NCI-H69 (cell line): ENCODE measurements at regions not wholly inside any gene's neighbourhood (a gene's known extent, or its start where the extent isn't known, plus 50 kb on each side); places are given as distances from the start of the nearest gene placed in this dataset.
"Not testable (repeated sequence)": the region's sequence is repeated elsewhere in the genome, so short reads cannot be mapped to it uniquely, and the experiment has no call there.

Experiments used
- DNase-seq: peaks from one replicate; lab custom pipeline; 2025; lab: John Stamatoyannopoulos, UW

DNA sequence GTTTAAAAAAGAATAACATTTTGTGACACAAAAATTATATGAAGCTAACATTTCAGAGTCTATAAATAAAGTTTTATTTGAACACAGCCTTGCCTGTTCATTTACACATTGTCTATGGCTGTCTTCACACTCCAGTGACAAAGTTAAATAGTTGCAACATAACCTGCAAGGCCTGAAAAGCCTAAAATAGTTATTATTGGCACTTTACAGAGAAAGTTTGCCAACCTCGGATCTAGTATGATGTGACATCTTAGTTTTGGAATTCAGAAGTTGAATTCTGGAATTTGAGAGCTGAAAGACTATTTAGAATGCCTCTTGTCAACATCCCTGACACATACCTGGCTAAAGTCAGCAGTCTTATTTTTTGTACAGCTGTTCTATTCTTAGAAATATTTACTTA is 68.3 kb downstream of the DYRK2 start:
- DNase-seq = peak; percentile 59

DNA sequence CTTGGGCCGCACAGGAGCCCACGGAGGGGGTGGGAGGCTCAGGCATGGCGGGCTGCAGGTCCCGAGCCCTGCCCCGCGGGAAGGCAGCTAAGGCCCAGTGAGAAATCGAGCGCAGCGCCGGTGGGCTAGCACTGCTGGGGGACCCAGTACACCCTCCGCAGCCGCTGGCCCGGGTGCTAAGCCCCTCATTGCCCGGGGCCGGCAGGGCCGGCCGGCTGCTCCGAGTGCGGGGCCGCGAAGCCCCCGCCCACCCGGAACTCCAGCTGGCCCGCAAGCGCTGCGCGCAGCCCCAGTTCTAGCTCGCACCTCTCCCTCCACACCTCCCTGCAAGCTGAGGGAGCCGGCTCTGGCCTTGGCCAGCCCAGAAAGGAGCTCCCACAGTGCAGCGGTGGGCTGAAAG is 70.8 kb downstream of the DYRK2 start:
- DNase-seq = not testable (repeated sequence)

DNA sequence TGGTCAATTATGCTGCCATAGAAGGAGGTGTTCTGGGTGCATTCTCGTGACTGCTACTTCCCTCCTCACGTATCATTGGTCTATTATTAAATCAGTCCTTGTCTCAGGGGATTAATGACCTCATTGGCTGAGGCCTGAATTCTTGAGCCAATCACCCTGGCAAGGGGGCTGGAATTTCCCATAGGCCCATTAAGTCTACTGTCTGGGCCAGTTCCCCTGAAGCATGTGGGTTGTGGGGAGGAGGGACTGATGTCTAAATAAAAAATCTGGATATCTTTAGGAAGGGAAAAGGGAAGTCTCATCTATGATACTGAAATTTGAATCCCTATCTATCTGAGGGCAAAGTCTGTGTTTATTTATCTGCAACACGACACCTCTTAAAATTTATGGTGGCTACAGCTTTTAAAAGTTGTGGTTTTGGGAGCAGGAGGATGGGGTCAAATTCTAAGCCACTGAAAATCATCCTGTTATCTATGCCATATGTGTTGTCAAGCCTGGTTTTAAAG is 71.9 kb downstream of the DYRK2 start:
- DNase-seq = peak; percentile 43

DNA sequence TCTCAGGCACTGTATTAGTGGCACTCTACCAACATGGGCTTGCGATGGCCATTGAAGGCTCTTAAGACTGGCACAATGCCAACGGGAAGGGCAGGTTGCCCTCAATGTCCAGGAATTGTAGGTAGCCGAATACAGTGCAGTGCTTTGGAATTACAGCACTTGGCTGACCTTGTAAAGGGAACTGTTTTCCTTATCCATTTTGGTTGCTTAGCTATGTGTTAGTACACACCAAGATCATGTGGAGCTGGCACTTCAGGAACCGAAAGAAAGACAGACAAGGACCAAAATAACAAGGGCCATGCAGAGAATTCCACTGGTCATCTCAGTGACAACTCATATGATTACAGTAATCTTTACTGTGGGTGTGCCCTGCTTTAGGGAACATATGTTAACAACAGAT is 72.7 kb downstream of the DYRK2 start:
- DNase-seq = peak; percentile 22

DNA sequence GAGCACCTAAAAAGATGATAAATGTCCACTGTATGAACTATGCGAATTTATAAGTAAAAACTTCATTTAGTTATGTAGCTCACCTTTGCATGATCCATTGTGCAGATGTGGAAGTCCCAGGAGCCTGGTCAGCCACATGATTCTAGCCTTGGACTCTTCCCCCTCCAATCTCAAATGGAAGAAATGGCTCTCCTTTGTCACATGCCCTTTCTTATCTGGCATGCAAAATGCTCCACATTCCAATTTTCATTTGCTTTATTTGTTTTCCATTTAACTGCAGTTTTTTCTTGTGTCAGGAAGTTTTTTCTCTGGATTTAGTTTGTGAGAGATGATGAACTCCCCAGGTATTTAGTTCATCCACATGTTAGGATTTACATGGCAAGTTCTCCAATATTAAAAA is 73.8 kb downstream of the DYRK2 start:
- no peak for DNase-seq

DNA sequence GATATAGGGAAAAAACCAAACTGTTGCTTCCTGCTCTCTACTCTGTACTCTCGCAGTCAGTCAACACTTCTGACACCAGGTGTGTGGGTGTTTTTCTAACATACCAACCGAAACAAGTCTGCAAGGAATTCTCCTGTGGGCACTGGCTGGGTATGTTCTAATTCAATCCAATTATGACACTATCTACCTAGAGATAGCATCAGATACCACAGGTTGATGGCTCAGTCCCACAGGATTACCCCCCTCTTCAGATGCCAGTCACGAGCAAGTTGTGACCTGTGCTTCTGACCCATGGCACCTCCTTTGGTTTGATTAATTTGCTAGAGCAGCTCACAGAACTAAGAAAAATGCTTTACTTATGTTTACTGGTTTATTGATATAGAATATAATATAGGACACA is 78.3 kb downstream of the DYRK2 start:
- DNase-seq = no peak

DNA sequence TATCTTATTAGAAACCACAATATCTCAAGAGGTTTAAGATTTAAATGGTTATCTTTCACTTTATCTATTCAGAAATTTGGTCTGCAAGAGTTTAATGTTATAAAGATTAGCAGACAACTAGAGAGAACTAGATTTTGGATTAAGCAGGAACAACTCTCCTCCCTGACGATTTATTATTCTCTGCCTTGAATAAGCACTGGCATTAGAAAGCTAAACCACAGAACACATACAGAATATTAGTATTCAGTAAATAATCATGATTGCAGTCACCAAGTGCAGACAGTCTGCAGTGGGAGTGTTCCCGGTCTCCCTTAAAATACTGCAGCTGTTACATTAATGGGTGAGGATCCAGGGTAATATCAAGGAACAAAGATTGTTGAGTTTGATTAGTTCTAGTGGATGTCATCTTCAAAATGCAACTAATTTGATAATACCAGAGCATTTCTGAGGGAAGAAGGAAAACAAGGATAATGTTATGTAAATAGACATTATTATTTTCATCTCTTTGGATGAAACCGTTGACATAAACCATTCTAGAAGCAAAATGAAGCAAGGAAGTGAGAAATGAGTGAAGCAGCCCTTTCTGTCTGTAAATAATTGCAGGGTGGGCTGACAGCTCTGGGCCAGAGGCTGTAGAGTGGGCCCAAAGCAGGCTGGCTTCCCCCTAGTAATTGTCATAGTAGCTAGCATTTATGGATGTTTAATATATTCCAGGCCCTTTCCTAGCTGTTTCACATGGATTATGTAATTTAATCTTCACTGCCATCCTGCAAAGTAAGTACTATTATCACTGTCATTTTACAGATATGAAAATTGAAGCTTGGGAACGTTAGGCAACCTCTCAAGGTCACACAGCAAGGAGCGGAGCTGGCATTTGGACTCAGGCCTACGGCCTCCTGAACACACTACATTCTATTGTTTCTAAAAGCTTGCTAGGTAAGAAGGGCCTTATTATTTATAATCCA is 79.4 kb downstream of the DYRK2 start:
- no peak for DNase-seq

DNA sequence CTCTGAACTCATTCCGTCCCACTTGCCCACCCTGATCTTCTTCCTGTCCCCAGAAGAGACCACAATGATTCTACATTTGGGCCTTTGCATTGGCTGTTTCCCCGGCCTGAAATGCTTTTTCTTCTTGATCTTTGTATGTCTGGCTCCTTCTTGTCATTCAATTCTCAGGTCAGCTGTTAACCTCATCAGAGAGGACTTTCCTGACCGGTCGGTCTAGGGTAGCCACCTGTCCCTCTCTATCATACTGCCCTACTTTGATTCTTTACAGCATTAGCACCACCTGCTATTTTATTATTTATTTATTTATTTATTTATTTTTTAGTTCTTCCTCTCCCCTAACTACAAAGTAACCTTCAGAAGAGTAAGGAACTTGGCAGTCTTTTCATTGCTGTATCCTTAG is 84.3 kb downstream of the DYRK2 start:
- no peak for DNase-seq

DNA sequence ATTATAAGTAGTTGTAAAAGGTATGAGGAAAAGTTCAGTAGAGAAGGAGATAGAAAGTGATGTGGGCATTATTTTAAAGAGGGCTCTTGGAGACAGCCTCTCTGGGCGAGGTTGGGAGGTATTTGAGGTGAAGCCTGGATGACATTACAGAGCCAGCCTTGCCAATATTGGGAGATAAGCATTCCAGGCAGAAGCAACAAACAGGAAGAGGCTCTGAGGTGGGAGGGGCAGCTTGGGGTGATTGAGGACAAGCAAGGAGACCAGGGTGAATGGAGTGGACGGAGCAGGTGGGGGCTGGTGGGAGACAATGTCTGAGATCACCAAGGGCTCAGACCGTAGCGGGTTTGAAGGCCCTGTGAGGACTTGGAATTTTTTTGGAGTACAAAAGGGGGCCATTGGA is 87.3 kb downstream of the DYRK2 start:
- DNase-seq = no peak

DNA sequence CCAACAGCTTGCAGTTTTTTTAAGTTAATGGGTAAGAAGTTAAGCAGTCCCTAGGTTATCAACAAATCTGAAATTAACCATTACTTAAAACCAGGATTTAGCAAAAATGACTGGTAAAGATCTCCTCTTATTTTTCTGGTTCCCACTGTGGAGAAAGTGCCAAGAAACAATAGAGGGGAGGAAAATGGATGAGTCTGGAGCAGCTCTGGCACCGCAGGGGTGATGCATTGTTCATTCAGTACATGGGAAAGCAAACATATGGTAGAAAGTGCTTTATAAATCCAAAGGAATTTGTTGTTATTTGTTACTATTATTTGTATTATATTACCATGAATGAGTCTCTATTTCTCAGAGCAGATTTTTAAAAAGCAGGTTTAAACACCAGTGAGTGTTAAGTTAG is 92.2 kb downstream of the DYRK2 start:
- DNase-seq = peak; percentile 41

DNA sequence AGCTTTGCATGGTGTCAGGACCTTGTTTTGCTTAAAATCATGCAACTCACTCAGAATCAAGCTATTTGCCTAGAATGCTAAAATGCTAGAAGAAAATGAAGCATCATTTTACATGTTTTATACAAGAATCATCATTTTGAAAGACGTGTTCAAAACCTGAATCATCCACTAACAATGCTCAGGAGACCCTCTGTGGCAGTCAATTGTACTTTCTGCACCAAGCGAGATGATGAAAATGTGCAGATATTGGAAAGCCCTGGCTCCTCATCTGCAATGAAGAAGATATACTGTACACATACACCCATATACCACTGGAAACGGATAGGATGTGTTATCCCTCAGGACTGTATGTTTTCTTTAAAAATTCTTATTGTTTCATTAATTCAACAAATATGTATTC is 92.7 kb downstream of the DYRK2 start:
- no peak for DNase-seq

DNA sequence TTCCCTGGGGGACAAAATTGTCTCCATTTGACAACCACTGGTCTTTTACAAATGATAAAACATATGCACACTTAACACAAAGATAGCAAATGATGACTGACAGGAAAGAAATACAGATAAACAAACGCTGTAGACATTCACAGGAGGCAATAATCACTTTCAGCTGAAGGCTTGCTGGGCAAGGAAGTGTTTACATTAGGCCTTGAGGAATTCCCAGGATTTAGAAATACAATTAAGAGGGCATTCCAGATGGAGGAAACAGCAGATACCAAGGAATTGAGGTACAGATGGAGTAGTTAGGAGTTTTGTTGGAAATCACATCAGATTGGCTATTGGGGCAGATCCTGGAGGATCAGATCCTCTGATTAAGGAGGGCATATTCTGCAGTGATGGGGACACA is 93.9 kb downstream of the DYRK2 start:
- peak; percentile 17 for DNase-seq

DNA sequence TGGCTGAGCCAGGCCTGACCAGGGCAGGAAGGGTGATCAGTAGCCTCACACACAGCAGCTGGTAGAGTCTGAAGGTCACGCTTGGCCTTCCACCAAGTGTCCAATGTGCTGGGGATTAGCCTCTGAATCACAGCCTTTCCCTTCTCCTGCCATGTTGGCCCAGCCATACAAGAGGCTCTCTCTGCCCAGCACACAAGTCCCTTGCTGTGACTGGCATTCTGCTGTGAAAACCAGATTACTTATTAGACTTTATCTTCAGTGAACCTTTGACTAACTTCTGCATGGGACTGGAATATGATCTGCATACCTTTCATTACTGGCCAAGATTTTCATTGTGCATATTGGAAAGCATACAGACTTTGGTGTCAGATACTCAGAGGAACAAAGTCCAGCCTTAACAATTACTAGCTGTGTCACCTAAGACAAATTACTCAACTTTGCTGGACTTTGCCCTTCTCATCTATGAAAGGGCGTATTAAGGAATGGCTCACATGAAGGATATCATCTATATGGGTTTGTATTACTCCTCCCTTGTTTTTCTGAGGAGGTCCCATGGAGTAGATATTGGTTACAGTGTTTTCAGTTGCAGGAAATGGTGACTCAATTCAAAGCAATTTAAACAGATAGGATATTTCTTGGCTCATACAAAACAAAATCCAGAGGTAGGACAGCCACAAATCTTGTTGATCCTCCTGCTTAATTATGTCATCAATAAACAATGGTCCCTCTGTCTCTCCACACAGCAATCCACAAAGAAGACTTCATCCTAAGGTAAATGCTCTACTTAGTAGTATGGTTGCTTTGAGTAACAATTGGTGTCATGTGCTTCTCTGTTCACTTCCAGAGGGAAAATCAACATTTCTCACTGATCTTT is 99.6 kb downstream of the DYRK2 start:
- DNase-seq = peak; percentile 16

DNA sequence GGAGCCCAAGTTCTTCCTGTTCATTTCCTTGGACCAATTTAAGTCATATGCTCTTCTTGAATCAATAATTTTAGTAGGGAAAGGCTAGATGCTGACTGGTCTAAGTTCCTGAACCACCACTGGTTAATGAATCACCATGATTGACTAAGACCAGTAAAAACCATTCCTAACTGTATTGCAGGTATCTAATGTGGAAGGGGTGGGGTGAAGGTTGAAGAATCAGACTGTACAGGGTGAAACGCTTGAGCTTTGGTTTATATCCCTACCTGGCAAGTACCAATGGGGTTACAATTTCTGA is 100.1 kb downstream of the DYRK2 start:
- no peak for DNase-seq

DNA sequence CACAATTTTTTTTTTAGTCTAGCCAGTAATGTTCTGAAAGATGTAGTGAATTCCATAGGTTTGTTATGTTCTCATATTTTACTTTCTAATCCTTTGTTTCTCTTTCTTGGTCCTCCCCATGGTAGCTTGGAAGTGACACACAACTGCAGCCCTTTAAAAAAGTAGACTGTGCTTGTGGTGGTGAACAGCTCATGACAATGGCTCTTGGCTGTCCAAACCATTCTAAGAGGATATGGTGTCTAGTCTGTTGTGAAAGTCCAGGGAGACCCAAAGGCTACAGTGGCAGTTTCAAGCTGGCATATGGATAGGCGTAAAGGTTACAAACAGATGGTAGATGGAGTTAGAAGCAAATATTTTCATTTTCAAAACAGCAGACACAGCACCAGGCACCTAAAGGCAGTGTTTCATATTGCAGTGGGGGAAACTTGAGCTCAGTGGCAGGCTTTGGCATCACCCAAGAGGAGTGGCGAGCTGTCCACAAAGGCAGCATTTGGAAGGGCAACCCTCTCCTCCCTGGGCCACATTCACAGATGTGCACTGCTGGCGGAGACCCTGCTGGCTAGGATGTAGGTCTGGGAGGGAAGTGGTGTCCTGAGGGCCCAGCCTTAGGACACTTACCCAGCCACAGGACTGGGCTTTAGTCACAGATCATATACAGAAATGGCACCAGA is 102.1 kb downstream of the DYRK2 start:
- peak; percentile 9 for DNase-seq

DNA sequence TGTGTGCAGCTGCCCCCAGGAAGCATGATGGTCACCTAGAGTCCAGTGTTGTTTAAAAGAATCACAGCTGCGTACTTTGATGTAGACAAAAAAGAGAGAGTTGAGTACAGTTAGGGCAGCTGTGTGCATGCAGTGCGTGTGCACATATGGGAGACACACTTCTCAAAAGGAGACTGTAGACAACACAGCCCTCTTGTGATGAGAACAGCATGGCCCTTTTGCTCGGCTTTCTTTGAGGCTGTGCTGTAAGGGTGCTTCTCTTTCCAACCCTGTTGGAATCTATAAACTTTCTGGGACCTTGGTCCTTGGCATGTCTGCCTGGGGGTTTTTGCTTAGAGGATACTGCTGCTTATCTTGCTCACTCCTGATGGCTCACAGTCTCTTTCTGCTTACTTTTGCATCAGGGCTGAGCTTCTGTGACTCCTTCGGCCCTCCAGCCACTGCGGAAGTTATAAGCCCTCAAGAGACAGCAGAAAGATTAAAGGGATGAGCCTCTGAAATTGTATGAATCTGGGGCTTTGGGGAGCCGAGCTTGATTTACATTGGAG is 102.9 kb downstream of the DYRK2 start:
- no peak for DNase-seq

DNA sequence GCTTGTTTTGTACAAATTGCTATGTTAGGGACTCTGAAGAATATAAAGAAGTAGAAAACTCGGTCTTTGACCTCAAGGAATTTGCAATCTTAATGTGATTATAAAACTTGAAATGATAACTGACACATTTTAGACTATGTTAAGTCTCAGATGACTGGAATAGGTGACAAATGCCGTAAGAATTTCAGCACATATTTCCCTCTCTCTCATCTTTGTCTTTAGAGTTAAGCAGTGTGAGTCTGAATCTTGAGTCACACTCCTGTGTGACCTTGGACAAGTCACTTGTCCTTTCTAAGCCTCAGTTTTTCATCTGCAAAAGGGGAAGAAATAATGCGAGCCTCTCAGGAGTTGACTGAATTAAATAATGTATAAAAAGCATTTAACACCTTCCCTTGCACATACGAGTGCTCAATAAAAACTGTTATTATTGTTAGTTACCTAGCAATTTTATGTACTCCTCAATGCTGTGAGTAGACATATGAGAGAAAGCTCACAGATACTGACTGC is 103.7 kb downstream of the DYRK2 start:
- DNase-seq = no peak

DNA sequence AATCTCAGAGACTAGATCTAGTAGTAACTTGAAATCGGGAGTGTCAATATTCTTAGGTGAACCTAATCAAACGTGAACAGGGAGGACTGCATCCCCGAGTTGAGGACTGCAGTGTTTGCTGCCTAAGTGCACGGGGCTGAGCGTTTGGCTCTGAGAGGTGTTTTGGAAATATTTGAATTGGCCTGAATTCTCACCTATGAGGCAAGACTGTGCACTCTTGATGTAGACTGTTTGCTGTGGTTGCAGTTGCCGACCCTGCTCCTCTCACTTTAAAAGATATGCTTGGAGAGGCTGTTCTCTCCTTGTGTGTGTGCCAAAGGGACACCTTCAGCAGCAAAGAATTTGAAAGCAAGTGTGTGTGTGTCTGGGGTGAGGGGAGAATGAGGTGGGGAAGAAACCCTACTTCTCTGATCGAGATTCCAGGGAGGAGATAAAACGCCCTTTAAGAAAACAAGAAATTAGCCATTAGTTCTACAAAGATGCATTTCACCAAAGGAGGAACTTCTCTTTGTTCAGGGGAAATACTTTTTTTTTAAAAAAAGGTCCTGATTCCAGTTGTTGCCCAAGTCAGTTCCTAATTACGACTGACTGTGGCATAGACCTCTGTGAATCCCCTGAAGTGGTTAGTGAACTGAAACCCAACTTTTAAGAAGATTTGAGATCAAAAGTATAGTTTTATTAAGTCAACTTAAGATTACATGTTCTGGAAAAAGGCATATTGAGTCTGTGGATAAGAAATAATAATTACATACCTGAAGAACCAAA is 106.6 kb downstream of the DYRK2 start:
- no peak for DNase-seq

DNA sequence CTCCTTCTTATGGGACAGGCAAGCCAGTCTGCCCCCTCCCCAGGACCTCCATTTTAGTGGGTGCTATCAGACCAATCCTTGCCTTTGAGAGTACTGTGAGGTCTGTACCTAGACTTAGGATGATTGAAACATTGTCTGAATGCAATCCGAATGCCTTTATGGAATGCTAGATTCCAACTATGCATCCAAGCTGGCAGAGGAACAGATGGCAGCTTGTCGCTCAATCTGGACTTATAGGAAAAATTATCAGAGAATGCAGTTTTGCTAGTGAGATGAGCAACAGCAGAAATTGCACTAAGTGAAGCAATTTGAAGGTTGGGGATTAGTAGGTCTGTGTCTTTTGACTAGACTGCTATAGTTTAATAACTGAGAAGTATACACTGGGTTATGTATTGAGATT is 109.1 kb downstream of the DYRK2 start:
- DNase-seq = no peak

DNA sequence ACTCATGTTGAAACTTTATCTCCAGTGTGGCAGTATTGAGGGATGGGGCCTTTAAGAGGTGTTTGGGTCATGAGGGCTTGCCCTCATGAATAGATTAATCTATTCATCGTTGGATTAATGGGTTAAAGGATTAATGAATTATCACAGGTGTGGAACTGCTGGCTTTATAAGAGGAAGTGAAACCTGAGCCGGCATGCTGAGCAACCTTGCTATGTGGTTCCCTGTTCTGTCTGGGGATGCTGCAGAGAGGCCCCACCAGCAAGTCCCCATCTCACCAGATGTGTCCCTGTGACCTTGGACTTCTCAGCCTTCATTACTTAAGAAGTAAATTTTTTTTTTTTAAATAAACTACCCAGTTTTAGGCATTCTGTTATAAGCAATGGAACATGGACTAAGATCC is 109.6 kb downstream of the DYRK2 start:
- peak; percentile 7 for DNase-seq

DNA sequence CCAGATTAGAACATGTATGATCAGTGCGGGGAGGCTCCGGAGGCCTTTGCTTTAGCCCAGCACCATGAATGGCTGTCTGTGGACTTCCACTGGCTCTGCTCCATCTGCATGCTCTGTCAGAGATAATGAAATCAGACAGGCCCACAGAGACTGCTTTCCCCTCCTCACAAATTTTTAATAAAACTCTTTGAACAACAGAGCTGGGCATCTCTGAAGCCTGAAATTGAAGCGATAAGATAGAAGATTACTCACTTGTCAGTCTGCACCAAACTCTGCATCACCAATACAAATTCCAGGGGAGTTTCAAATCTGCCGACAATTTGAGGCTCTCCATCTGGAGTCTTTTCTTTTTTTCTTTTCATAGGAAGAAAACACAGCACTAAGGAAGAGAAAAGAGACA is 110.0 kb downstream of the DYRK2 start:
- no peak for DNase-seq
